ENCODE measurements at regions not wholly inside any gene's neighbourhood (a gene's known extent, or its start where the extent isn't known, plus 50 kb on each side); places are given as distances from the start of the nearest gene placed in this dataset.
"Not testable (repeated sequence)": the region's sequence is repeated elsewhere in the genome, so short reads cannot be mapped to it uniquely, and the experiment has no call there.

DNA sequence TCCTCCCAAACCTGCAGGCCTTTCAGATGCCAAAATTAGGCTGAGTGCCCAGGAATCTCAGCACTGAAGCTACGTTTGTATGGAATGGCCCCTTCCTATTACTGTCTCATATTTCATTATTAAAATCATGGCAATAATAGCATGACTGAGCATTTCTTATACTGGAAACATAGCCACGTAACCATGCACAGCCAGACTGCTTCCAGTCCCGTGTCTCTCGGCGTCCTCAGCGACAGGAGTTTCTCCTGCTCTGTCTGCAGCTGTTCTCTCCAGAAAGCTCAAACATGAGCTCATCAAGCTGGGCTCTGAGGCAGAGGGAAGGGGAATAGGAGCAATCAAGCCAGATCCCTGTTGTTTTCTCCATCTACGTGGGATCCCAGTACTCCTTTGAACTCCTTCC, 104.0 kb downstream of the CDC7 start:
- TF ChIP-seq, protein P1, sequence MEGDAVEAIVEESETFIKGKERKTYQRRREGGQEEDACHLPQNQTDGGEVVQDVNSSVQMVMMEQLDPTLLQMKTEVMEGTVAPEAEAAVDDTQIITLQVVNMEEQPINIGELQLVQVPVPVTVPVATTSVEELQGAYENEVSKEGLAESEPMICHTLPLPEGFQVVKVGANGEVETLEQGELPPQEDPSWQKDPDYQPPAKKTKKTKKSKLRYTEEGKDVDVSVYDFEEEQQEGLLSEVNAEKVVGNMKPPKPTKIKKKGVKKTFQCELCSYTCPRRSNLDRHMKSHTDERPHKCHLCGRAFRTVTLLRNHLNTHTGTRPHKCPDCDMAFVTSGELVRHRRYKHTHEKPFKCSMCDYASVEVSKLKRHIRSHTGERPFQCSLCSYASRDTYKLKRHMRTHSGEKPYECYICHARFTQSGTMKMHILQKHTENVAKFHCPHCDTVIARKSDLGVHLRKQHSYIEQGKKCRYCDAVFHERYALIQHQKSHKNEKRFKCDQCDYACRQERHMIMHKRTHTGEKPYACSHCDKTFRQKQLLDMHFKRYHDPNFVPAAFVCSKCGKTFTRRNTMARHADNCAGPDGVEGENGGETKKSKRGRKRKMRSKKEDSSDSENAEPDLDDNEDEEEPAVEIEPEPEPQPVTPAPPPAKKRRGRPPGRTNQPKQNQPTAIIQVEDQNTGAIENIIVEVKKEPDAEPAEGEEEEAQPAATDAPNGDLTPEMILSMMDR (IDR thresholded peaks at IDR 0.05; ENCODE audit: low read depth, low read length, missing control alignments) = no peak

DNA sequence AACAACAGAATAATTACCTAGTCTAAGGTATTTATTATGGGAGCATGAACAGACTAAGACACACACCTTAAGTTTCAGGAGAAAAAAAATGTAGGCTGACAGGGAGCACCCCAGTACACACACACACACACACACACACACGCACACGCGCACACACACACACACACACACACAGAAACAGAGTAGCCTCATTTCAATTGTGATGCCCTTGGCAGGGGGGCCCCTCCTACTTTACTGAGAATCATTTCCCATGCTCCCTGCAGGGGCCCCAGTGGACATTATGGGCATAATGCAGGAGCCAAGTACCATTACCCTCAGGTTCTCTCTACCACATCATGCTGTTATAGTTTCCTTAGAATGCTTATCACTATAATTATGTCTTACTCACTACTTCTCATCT, 104.9 kb downstream of the CDC7 start:
- no peak for DNase-seq (ENCODE audit: low read depth)
- TF ChIP-seq, protein P1 (IDR thresholded peaks at IDR 0.05; ENCODE audit: low read depth, low read length, missing control alignments) = no peak
- no peak overlapping the region for H3K4me3 ChIP-seq (ENCODE audit: low read depth, low read length)

More for the DNA sequence above, 104.0 kb downstream of the CDC7 start:
- no peak for DNase-seq (ENCODE audit: low read depth)
- no peak overlapping the region for H3K4me3 ChIP-seq (ENCODE audit: low read depth, low read length)

DNA sequence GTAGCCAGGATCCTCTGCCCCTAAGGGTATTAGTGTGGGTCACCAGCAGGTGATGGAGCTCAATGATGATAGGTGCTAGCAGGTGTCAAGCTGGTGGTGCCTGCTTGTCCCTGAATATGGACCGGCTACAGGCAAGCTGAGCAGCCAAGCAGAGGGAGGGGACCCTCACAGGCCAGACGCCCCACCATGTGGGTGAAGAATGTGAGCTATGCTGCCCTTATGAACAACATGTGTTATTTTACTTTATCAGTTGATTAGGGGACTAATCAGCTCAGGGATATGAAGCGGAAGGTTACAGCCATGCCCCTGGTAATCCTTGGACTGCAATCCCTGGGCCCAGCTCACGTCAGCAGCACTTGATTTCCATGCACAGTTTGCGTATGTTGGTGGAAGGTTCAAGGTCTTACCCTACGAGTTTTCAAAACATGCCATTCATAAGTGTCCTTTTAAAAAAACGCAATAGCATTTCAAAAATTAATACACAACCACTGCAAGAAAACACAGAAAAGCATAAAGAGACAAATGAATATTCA, 106.0 kb downstream of the CDC7 start:
- no peak overlapping the region for H3K4me3 ChIP-seq (ENCODE audit: low read depth, low read length)
- no peak for DNase-seq (ENCODE audit: low read depth)
- TF ChIP-seq, protein P1 (IDR thresholded peaks at IDR 0.05; ENCODE audit: low read depth, low read length, missing control alignments) = no peak

DNA sequence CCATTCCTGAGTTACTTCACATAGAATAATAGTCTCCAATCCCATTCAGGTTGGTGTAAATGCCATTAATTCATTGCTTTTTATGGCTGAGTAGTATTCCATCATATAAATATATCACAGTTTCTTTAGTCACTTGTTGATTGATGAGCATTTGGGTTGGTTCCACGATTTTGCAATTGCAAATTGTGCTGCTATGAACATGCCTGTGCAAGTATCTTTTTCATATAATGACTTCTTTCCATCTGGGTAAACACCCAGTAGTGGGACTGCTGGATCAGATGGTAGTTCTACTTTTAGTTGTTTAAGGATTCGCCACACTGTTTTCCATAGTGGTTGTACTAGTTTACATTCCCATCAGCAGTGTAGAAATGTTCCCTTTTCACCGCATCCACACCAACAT, 107.0 kb downstream of the CDC7 start:
- not testable (repeated sequence) for H3K4me3 ChIP-seq (ENCODE audit: low read depth, low read length); DNase-seq (ENCODE audit: low read depth)

DNA sequence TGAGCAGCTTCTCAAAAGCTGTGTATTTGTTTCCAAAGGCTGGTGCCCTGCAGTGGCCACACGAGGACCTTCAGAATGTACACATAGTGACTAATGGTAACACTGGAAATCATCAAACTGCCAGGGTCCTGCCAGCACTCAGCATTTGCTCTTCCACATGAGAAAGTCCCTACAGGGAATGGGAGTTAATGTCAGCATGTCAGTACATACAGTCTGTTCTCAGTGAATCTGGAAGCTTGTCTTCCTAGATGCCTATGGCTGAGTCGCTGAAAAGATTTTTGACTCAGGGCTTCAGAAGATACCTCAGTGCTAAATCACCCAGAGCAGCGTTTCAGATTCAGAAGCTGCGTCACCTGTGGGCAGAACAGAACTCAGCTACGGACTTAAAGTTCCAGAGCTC, 108.2 kb downstream of the CDC7 start:
- DNase-seq (ENCODE audit: low read depth) = no peak
- no peak overlapping the region for H3K4me3 ChIP-seq (ENCODE audit: low read depth, low read length)

DNA sequence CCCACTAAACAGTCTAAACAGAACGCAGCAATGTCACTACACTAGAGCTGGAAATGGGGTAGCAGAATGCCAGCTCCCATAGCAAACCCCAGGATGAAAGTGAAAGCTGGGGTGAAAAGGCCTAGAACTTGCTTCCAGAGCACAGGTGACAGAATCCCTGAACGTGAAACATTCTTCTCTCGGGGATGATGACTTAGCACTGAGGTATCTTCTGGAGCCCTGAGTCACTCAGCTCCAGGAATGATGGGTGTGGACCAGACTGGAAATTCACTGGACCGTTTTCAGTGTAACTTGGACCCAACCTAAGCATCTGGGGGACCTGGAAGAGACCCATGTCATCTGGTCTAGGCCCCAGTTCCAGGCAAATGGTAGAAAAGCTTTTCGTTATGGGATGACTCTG, 108.9 kb downstream of the CDC7 start:
- no peak overlapping the region for H3K4me3 ChIP-seq (ENCODE audit: low read depth, low read length)
- TF ChIP-seq, protein P1 (IDR thresholded peaks at IDR 0.05; ENCODE audit: low read depth, low read length, missing control alignments) = no peak
- no peak for DNase-seq (ENCODE audit: low read depth)

More for the DNA sequence above, 108.2 kb downstream of the CDC7 start:
- TF ChIP-seq, protein P1 (IDR thresholded peaks at IDR 0.05; ENCODE audit: low read depth, low read length, missing control alignments) = no peak

DNA sequence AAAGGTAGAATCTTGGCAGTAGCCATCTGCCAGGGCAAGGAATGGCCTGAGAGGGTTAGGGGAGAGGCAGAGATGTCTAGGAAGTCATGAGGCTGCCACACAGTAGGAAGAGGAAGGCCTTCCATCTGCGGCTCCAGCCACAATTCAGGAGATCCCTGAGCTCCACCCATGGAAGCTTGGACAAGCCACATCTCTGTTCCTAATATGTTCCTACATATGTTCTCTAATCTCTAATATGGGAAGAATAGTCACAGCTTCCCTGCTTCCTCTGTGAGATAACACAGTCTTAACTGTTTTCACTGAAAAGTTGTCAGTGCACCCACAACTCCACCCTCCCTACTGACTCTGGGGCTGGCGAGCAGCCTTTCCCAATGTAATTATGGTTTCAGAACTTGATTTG, 109.5 kb downstream of the CDC7 start:
- DNase-seq (ENCODE audit: low read depth) = no peak
- TF ChIP-seq, protein P1 (IDR thresholded peaks at IDR 0.05; ENCODE audit: low read depth, low read length, missing control alignments) = no peak

More for the DNA sequence above, 109.5 kb downstream of the CDC7 start:
- no peak overlapping the region for H3K4me3 ChIP-seq (ENCODE audit: low read depth, low read length)
